A673 (cell line): ENCODE measurements at regions not wholly inside any gene's neighbourhood (a gene's known extent, or its start where the extent isn't known, plus 50 kb on each side); places are given as distances from the start of the nearest gene placed in this dataset.

Experiments
- CTCF ChIP-seq: fragments of 300-800, 200-600 bp; sonication (generic); conservative IDR thresholded peaks from 2 replicates; pipeline ENCODE4 v1.5.1; 2017; ENCODE audit warnings: low read depth, mild to moderate bottlenecking, antibody characterized with exemption, low read length, moderate library complexity, mixed read lengths
- EZH2 ChIP-seq: fragments of 200-600 bp; sonication (generic); IDR thresholded peaks from 2 replicates; pipeline ENCODE4 v1.6.1; 2017; ENCODE audit warnings: borderline replicate concordance, low read depth, mild to moderate bottlenecking, mixed read lengths, antibody characterized with exemption, low read length; ENCODE audit not compliant: poor library complexity, severe bottlenecking

- TF ChIP-seq CTCF (no peak), EZH2 (no peak)
Observed at GRCh38 chr18:55694291-55694690, 106.3 kb upstream of the TCF4 start.
